BJ (cell line): ENCODE measurements at regions not wholly inside any gene's neighbourhood (a gene's known extent, or its start where the extent isn't known, plus 50 kb on each side); places are given as distances from the start of the nearest gene placed in this dataset.

Experiments used
- CTCF ChIA-PET: fragments of 350-600 bp; formaldehyde crosslinking; extraction: SDS; loops from one replicate; lab custom pipeline; 2021; ENCODE audit warnings: antibody characterized with exemption, inconsistent platforms; lab: Yijun Ruan, JAX
- POLR2A ChIA-PET: fragments of 300-600 bp; sonication (Branson Sonifier 250); formaldehyde crosslinking; extraction: SDS; loops from one replicate; lab custom pipeline; 2021; ENCODE audit warnings: antibody characterized with exemption; lab: Charles Lee
- DNase-seq: peaks from one replicate; pipeline ENCODE4 v3.0.0-alpha.2; 2011; ENCODE audit warnings: low read depth
- H3K27me3 ChIP-seq: 2 replicates; pipeline ENCODE4 v1.6.0; 2011; ENCODE audit warnings: low read length; ENCODE audit not compliant: control insufficient read depth, insufficient read depth
- H3K36me3 ChIP-seq: 2 replicates; pipeline ENCODE4 v1.5.1; 2011; ENCODE audit warnings: low read length; ENCODE audit not compliant: control insufficient read depth, insufficient read depth
- H3K4me3 ChIP-seq: 2 replicates; pipeline ENCODE4 v1.5.1; 2011; ENCODE audit warnings: low read depth, mild to moderate bottlenecking, control low read depth, low read length
- CTCF ChIP-seq: IDR thresholded peaks from 2 replicates; pipeline ENCODE4 v1.5.1; 2011; ENCODE audit warnings: low read depth, mild to moderate bottlenecking, control low read depth, inconsistent platforms, low read length, moderate library complexity; ENCODE audit not compliant: insufficient read depth

- TF ChIP-seq CTCF: no peak
- ChIA-PET CTCF (interaction anchor here (1.0 kb wide), 1 partner anchor 208 kb away, joined by 4 read pairs; no protein-coding TSS in a partner anchor), POLR2A (no interaction called here)
- Histone ChIP-seq H3K4me3 (no peak overlapping the region), H3K27me3 (no peaks in the 10 kb centered on the region), H3K36me3 (no peaks in the 10 kb centered on the region)
- no peak for DNase-seq
These were observed 165.9 kb upstream of the ELL2 start for GRCh38 chr5:96127538-96127937.

- CTCF ChIA-PET: no interaction called here
- POLR2A ChIA-PET: interaction anchor here (0.8 kb wide), 1 partner anchor 167 kb away, joined by 6 read pairs; no protein-coding TSS in a partner anchor
- DNase-seq: no peak
- H3K4me3 ChIP-seq: no peak overlapping the region
- H3K27me3 ChIP-seq: no peaks in the 10 kb centered on the region
- no peak for TF ChIP-seq CTCF
- no peaks in the 10 kb centered on the region for H3K36me3 ChIP-seq
These were observed 163.7 kb upstream of the ELL2 start for GRCh38 chr5:96125231-96125891.

- POLR2A ChIA-PET: interaction anchor here (0.8 kb wide), 1 partner anchor 166 kb away, joined by 6 read pairs; no protein-coding TSS in a partner anchor
- no peak overlapping the region for H3K4me3 ChIP-seq
- no peaks in the 10 kb centered on the region for H3K27me3 ChIP-seq
- CTCF ChIA-PET: interaction anchor here (1.2 kb wide), 1 partner anchor 57 kb away, joined by 3 read pairs; no protein-coding TSS in a partner anchor
- TF ChIP-seq CTCF: no peak
- no peak for DNase-seq
- H3K36me3 ChIP-seq: no peaks in the 10 kb centered on the region
These were observed 162.9 kb upstream of the ELL2 start for GRCh38 chr5:96124589-96124988.

GRCh38 chr5:96123418-96123817, 161.8 kb upstream of the ELL2 start:
- no peak for DNase-seq
- Histone ChIP-seq H3K36me3 (no peaks in the 10 kb centered on the region), H3K27me3 (no peaks in the 10 kb centered on the region), H3K4me3 (no peak overlapping the region)
- ChIA-PET CTCF (interaction anchor here (1.1 to 1.2 kb wide), 2 partner anchors 31 to 56 kb away, joined by 3 read pairs; no protein-coding TSS in a partner anchor), POLR2A (interaction anchor here (0.6 kb wide), 1 partner anchor 266 kb away, joined by 39 read pairs; no protein-coding TSS in a partner anchor)
- TF ChIP-seq CTCF: no peak

GRCh38 chr5:96121364-96121763, 159.7 kb upstream of the ELL2 start:
- POLR2A ChIA-PET: interaction anchor here (0.7 kb wide), 1 partner anchor 94 kb away, joined by 4 read pairs; no protein-coding TSS in a partner anchor
- DNase-seq: no peak
- CTCF ChIA-PET: interaction anchor here (1.0 kb wide), 1 partner anchor 20 kb away, joined by 3 read pairs; no protein-coding TSS in a partner anchor

More at GRCh38 chr5:96121364-96121763, 159.7 kb upstream of the ELL2 start:
- no peak for TF ChIP-seq CTCF
- H3K4me3 ChIP-seq: no peak overlapping the region
- H3K36me3 ChIP-seq: no peaks in the 10 kb centered on the region
- no peaks in the 10 kb centered on the region for H3K27me3 ChIP-seq
